Fibroblast of lung (primary cell): ENCODE measurements at regions not wholly inside any gene's neighbourhood (a gene's known extent, or its start where the extent isn't known, plus 50 kb on each side); places are given as distances from the start of the nearest gene placed in this dataset.

Experiments used
- DNase-seq, 2 donors: peaks; one replicate each; pipeline versions ENCODE4 v3.0.0 to v3.0.0-alpha.2; 2010; ENCODE audit warnings: low read depth in 2 of 2
- H2AFZ ChIP-seq: 2 replicates; pipeline ENCODE4 v1.5.1; 2012; ENCODE audit warnings: low read length, control low read depth, inconsistent platforms
- H3K27ac ChIP-seq: 2 replicates; pipeline ENCODE4 v1.5.1; 2011; ENCODE audit warnings: low read length, control low read depth; ENCODE audit not compliant: insufficient read depth
- H3K27me3 ChIP-seq: 2 replicates; pipeline ENCODE4 v1.5.1; 2011; ENCODE audit warnings: mild to moderate bottlenecking, low read length; ENCODE audit not compliant: control insufficient read depth, insufficient read depth
- H3K36me3 ChIP-seq: 2 replicates; pipeline ENCODE4 v1.5.1; 2011; ENCODE audit warnings: low read length; ENCODE audit not compliant: control insufficient read depth, insufficient read depth
- H3K4me1 ChIP-seq: 2 replicates; pipeline ENCODE4 v1.5.1; 2011; ENCODE audit warnings: low read length; ENCODE audit not compliant: control insufficient read depth, insufficient read depth; ENCODE audit errors: extremely low read depth
- H3K4me2 ChIP-seq: 2 replicates; pipeline ENCODE4 v1.5.1; 2011; ENCODE audit warnings: low read length, control low read depth; ENCODE audit not compliant: insufficient read depth; ENCODE audit errors: extremely low read depth
- H3K4me3 ChIP-seq, 4 experiments: fragments of 200-600 bp in 1 of 4; sonication (generic) in 1 of 4; replicated peaks in 1 of 4; 2 replicates each; pipeline ENCODE4 v1.5.1; 2011 to 2016; ENCODE audit warnings: low read length in 4 of 4, low read depth in 3 of 4, mild to moderate bottlenecking in 3 of 4, control low read depth in 2 of 4, inconsistent platforms in 1 of 4, mixed read lengths in 1 of 4; ENCODE audit not compliant: insufficient read depth in 1 of 4; ENCODE audit errors: control extremely low read depth in 1 of 4
- H3K79me2 ChIP-seq: 2 replicates; pipeline ENCODE4 v1.5.1; 2012; ENCODE audit warnings: mild to moderate bottlenecking, low read length, inconsistent platforms; ENCODE audit not compliant: control insufficient read depth, insufficient read depth
- H3K9ac ChIP-seq: 2 replicates; pipeline ENCODE4 v1.5.1; 2011; ENCODE audit warnings: mild to moderate bottlenecking, low read length, control low read depth; ENCODE audit not compliant: insufficient read depth
- H3K9me3 ChIP-seq: 2 replicates; pipeline ENCODE4 v1.5.1; 2012; ENCODE audit warnings: low read depth, low read length; ENCODE audit not compliant: control insufficient read depth, insufficient read depth
- H4K20me1 ChIP-seq: 2 replicates; pipeline ENCODE4 v1.5.1; 2011; ENCODE audit warnings: low read length; ENCODE audit not compliant: control insufficient read depth, insufficient read depth; ENCODE audit errors: extremely low read depth
- CTCF ChIP-seq, 2 donors: IDR thresholded peaks in 1 of 2; conservative IDR thresholded peaks in 1 of 2; 1 replicate in 1 of 2; 2 replicates in 1 of 2; pipeline ENCODE4 v1.5.1; 2011 to 2012; ENCODE audit warnings: low read length in 2 of 2, control low read depth in 1 of 2, inconsistent platforms in 1 of 2, low read depth in 1 of 2, mild to moderate bottlenecking in 1 of 2
- EZH2 ChIP-seq: IDR thresholded peaks from 2 replicates; pipeline ENCODE4 v1.5.1; 2012; ENCODE audit warnings: low read length, control low read depth, mild to moderate bottlenecking; ENCODE audit errors: missing control alignments

- no peak overlapping the region for H3K4me3 ChIP-seq
- TF ChIP-seq CTCF (conservative IDR thresholded peaks at IDR 0.05 in 1 of 2, IDR thresholded peaks at IDR 0.05 in 1 of 2; ENCODE audit: low read depth in 1 of 2, low read length in 2 of 2) (no peak), EZH2 (no peak)
- no peaks in the 10 kb centered on the region for H4K20me1 ChIP-seq
- DNase-seq, result peak in 1 of 2 donors; percentile 12
- no peaks in the 10 kb centered on the region for H3K79me2 ChIP-seq
- no peaks in the 10 kb centered on the region for H3K36me3 ChIP-seq
- no peaks in the 10 kb centered on the region for H3K4me1 ChIP-seq
- H3K4me2 ChIP-seq, result no peak overlapping the region
- no peak overlapping the region for H3K27ac ChIP-seq
- no peaks in the 10 kb centered on the region for H3K9me3 ChIP-seq
- no peak overlapping the region for H3K9ac ChIP-seq
- H2AFZ ChIP-seq, result no peak overlapping the region
- no peaks in the 10 kb centered on the region for H3K27me3 ChIP-seq
Measured at GRCh38 chr5:164962329-164962961, 1457.0 kb downstream of the MAT2B start.

- no peak for DNase-seq
- TF ChIP-seq CTCF (conservative IDR thresholded peaks at IDR 0.05 in 1 of 2, IDR thresholded peaks at IDR 0.05 in 1 of 2; ENCODE audit: low read depth in 1 of 2, low read length in 2 of 2), result no peak
- no peaks in the 10 kb centered on the region for H3K4me1 ChIP-seq
- no peaks in the 10 kb centered on the region for H3K9me3 ChIP-seq
- no peaks in the 10 kb centered on the region for H3K27me3 ChIP-seq
- H3K9ac ChIP-seq, result no peak overlapping the region
- H3K4me2 ChIP-seq, result no peak overlapping the region
- H3K27ac ChIP-seq, result no peak overlapping the region
- no peak overlapping the region for H3K4me3 ChIP-seq
- no peaks in the 10 kb centered on the region for H3K36me3 ChIP-seq
- H2AFZ ChIP-seq, result no peak overlapping the region
- no peaks in the 10 kb centered on the region for H3K79me2 ChIP-seq
- no peaks in the 10 kb centered on the region for H4K20me1 ChIP-seq
Measured at GRCh38 chr5:164966611-164967010, 1461.2 kb downstream of the MAT2B start.

- Histone ChIP-seq H3K27ac (no peak overlapping the region), H4K20me1 (no peaks in the 10 kb centered on the region), H3K36me3 (no peaks in the 10 kb centered on the region), H2AFZ (no peak overlapping the region), H3K4me1 (no peaks in the 10 kb centered on the region), H3K4me3 (no peak overlapping the region), H3K4me2 (no peak overlapping the region), H3K9ac (no peak overlapping the region), H3K27me3 (no peaks in the 10 kb centered on the region), H3K9me3 (no peaks in the 10 kb centered on the region), H3K79me2 (no peaks in the 10 kb centered on the region)
- TF ChIP-seq CTCF (conservative IDR thresholded peaks at IDR 0.05 in 1 of 2, IDR thresholded peaks at IDR 0.05 in 1 of 2; ENCODE audit: low read depth in 1 of 2, low read length in 2 of 2), result no peak
- TF ChIP-seq EZH2, result no peak
- no peak for DNase-seq
Measured at GRCh38 chr5:164967354-164967753, 1461.9 kb downstream of the MAT2B start.
